NCI-H748 (cell line): ENCODE measurements at regions not wholly inside any gene's neighbourhood (a gene's known extent, or its start where the extent isn't known, plus 50 kb on each side); places are given as distances from the start of the nearest gene placed in this dataset.

Source experiments
- DNase-seq: peaks from one replicate; lab custom pipeline; 2025; ENCODE audit not compliant: unreplicated experiment; lab: John Stamatoyannopoulos, UW

DNA sequence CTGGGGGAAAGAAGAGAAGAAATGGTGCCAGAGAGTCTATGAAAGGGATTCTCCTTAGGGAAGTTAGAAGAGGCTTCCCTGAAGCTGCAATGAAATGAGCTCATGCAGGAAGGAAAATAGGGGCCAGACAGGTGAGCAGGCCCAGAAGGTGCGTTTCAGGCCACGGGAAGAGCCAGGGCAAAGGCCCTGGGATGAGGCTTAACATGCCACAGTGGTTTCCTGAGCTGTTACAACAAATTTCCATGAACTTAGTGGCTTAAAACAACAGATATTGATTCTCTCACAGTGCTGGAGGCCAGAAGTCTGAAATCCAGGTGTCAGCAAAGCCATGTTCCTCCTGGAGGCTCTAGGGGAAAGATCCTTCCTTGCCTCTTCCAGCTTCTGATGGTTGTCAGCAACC is 167.9 kb downstream of the TFAP2C start:
- no peak for DNase-seq

DNA sequence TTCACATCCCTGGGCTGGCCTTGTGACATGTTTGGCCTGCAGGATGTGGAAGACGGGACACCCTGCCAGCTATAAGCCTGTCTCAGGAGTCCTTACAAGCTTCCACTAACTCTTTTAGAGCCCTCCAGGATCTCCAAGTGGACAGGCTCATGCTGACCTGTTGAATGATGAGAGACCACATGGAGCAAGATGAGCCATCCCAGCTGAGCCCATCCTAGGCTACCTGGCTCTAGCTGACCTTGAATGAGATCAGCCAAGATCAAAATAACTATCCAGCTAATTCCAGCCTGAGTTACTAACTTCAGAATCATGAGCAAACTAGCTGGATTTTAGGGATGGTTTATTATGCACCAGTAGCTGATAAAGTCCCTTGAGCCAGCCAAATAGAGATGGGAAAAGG is 169.5 kb downstream of the TFAP2C start:
- no peak for DNase-seq

DNA sequence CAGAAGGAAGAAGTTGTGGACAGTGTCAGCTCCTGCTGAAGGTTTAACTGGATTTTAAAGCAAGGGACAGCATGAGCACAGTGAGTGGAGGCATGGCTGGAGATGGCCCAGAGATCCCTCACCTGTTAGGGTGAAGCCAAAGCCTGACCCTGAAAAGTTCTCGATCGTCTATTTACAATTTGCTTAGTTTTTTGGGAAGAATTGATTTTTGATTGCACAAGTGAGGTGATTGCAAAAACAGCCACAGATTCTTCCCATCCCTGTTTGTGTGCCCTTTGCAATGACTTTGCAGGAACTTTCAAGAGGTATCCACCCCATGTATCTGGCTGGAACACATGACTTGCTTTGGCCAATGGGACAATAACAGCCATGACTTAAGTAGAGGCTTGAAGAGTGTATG is 170.1 kb downstream of the TFAP2C start:
- DNase-seq, result no peak

DNA sequence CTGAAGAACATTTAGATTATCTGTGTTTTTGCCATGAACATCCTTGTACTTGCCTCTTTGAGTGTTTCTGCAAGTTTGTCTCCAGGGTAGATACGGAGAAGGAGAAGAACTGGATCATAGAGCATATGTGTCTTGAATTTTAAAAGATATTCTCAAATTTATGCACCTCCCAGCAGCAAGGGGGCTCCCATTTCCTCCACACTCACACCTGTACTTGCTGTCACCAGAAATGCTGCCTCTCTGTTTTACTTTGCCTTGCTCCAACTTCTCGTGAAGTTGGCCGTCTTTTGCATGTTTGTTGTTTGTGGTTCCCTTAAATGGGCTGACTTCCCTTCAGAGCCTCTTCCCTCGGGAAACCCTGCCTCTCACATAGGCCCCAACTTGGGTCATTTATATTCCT is 171.0 kb downstream of the TFAP2C start:
- DNase-seq, result no peak

DNA sequence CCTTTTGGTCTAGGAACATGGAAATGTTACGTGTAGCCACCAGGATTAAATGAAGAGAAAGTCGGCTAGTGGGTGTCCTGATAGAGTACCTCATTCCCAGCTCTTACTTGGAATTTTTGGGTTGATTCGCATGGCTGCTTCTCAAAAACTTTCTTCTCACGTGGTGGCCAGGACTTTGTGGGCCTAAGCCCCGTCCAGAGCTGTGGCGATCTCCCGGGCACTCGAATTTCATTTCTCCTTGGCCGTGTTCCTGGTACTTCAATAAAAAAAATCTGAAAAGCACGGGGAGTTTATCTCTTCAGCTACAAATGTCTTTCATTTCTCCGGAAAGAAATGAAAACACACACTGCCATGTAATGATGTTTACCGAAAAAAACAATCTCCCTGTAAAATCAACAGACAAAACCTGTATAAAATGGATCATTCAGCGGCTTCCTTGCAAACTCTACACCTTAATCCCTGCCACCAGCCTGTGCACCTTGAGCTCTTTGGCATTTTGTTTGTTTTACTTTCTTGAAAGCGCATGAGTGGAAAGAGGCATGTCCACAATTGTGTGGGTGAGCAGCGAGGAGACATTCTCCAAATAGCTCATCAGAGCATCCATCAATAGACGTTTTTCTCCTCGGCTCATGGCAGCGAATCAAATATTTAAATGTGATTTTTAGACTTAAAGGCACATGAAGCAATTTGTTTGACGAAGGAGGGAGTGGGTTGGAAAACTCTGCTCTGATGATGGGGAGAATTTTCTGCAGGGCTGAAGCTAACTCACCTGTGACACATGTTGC is 173.1 kb downstream of the TFAP2C start:
- DNase-seq, result no peak

DNA sequence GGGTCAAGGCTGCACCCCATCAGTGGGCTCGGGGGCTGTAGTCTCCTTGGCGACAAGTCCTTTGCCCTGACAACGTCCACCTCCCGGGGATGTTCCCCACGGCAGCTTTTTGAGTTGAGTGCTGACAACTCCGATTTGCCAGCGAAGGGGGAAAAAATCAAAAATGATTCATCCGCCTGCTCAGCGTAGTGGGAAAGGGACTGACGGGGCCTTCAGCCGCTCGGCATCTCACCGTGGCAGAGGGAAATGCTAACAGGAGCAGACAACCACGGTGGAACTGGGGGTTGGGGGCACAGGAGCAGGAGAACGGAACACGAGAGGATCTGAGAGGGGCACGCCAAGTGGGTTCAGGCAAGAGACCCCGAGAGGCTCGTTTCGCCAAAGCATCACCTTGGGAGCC is 173.7 kb downstream of the TFAP2C start:
- DNase-seq, result no peak

DNA sequence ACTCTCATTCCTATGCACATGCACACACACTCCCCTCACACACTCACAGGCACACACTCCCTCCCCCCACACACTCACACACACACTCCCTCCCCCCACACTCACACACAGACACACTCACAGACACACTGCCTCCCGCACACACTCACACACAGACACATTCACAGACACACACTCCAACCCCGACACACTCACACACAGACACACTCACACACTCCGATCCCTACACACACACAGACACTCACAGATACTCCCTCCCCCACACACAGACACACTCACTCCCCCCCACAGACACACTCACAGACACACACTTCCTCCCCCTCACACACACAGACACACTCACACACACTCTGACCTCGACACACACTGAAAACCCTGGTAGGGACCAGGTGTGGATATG is 176.2 kb downstream of the TFAP2C start:
- DNase-seq, result no peak

DNA sequence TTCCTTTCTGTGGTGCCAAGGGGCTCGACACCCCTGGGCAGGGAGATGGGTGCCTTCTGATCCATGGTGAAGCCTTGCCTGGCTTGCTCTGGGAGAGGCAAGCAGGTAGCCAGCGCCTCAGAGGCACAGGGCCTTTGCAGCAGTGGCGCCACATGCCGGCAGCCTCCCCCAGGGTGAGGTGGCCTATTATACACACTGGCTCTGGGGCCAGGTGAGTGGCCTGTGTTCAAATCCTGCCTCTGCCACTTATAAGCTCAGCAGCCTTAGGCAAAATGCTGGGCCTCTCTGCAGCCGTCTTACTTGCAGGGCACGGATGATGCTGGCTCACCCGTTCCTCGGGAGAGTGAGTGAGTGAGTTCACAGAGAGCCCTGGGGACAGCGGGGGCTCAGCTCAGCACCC is 176.9 kb downstream of the TFAP2C start:
- no peak for DNase-seq

DNA sequence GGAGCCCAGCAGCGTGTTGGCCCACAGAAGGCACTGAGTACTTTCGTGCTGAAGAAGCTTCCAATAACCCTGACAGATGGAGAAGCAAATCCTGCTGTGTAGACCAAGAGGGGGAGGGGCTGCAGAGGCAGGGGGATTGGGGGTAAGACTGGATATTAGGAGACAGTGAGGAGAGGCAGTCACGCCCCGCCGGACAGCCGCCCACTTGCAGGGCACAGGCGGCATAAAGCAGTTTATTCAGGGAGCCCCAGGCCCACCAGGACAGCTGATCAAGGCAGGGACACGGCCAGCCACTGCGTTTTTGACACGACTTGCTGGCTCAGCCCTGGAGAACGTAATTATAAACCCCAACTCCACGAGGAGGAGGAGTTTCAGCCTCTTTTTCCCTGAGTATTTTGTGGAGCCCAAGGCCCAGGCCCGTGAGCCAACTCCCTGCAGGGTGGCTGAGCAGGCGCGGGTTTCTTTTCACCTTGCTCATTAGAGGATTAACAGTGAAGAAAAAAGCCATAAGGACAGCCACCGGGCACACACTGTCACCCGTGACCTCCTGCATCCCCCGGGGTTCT is 177.9 kb downstream of the TFAP2C start:
- no peak for DNase-seq

DNA sequence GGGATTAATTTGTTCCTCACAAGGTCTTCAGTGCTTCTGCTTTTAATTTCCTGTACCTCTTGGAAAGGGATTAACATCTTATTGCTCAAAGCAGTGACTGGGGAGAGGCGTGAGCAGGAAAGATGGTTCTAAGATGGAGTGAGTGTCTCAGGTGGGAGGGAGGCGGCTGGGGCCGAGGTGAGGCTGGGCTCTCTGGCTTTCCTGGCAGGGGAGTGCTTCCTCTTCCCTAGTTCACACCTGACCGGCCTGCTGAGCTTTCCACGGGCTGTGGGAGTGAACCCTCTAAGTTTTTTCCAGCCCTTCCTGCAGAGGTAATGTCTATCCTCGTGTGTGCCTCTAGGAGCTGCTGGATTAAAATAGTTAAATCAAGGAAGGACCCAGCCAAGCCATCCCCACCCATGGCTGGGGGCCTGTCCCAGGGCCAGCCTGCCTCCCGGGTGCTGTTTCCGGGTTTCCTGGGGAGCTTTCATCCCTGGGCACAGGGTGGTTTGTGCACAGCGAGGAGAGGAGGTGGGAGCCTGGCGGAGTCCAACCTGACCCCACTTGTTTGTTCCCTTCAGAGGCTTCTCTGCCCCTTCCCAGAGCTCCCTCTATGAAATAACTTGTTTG is 179.1 kb downstream of the TFAP2C start:
- no peak for DNase-seq

DNA sequence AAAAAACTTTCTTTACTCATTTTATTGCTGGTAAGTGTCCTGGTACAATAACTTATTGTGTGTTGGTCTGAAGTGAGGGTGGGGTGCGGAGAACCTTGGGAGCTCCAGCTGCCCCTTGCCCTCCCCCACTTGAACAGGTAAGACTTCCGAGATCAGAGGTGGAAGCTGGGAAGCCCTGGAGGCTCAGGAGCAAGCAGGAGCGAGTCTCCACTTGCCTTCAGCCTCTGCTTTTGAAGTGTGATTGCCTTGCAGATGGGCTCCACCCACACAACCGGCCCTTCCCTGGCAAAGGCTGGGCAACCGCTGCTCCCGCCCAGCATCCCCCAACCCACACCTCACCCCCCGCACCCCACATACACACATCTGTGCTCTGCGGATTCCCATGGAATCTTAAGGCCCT is 179.6 kb downstream of the TFAP2C start:
- DNase-seq, result no peak

DNA sequence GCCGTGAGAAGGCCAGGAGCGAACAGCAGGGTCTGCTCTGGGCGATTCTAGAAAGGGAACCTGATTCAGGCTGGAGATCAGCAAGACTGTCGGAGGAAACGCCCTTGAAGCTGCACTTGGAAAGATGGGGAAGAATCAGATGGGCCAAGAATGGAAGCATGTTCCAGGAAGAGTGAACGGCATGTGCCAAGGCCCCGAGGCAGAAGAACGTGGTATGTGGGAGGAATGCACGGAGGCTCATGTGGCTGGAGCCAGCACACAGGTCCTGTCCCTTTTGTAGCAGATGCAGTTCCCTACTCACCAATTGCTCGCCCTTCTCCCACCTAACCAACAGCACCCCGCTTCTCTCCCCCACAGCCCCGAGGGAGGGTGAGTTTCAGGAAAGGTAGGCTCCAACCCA is 180.6 kb downstream of the TFAP2C start:
- DNase-seq, result no peak

DNA sequence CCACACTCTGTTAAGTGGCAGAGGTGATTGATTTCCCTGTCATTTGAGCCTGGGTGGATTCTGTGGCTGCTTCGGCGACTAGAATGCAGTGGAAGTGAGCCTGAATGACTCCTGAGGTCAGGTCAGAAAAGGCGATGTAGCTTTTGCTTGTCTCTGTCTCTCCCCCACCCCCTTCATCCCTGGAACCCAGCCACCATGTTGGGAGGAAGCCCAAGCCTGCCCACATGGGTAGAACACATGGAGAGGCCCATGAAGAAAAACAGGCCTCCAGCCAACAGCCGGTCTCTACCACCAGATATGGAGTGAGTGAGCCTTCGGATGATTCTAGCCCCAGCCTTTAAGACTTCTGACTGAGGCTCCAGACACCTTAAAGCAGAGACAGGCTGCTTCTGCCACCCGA is 181.0 kb downstream of the TFAP2C start:
- DNase-seq, result no peak

DNA sequence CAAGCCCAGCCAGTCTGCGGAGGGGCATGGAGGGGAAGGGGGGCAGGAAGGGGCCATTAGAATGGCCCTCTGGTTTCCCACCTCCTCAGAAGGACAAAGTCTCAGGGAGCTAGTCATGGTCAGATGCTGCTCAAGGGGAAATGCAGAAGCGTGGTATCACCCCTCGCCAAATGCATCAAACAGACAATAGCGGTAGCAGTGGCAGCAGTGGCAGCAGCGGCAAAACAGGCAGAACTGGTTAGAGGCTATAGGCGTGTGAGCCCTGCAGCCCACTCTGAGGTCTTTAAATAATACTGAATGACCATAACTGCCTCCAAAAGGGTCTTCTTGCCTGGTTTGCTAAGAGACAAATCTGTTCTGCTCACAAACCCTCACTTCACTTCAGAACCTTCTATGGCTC is 186.7 kb downstream of the TFAP2C start:
- DNase-seq, result no peak

DNA sequence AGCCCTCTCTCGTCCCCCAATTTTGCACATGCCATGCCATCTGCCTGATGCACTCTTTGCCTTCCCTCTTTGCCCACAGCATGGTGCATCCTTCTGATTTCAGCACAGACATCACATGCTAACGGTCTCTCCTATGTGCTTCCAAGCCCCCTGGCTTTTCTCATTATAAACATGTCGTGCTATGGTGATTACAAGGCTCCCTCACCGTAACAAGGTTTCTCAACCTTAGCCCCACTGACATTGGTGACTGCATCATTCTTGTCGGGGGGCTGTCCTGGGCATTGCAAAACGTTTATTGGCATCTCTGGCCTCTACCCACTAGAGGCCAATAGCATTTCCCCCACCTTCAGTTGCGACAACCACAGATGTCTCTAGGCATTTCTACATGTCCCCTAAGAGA is 187.2 kb downstream of the TFAP2C start:
- no peak for DNase-seq

DNA sequence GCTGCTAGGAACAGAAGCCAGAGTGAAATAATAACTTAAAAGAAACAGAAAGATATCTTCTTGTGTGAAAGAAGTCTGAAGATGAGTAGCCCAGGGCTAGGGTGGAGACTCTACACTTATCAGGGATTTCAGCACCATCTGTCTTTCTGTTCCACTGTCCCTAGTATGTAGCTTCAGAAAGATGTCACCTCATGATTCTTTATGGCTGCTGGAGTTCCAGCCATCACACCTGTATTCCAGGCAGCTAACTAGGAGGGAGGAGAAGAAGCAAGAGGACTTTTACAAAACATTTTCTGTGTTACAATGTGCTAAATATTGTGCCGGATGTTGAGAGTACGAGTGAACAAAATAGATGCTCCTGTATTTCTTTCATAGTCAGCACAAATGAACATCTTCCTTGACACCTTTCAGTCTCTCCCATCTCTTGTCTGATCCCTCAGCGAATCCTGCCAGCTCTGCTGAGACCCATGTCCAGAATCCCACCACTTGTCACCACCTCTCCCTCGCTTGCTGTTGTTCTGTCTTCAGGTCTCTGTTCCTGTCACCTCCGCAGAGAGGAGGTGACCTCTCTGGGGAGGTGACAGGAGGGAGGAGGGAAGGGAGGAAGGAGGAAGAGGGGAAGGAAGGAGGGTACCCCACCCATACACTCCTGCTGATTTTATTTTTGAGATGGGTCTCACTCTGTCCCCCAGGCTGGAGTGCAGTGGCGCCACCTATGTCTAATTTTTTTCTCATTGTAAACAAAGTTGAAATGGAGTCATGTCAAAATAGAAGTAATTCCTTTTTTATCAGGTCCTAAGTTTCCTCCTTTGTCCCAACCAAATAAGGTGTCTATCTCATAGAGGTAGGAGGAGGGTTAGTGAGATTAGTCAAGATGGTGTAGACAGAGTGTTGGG is 188.9 kb downstream of the TFAP2C start:
- no peak for DNase-seq

DNA sequence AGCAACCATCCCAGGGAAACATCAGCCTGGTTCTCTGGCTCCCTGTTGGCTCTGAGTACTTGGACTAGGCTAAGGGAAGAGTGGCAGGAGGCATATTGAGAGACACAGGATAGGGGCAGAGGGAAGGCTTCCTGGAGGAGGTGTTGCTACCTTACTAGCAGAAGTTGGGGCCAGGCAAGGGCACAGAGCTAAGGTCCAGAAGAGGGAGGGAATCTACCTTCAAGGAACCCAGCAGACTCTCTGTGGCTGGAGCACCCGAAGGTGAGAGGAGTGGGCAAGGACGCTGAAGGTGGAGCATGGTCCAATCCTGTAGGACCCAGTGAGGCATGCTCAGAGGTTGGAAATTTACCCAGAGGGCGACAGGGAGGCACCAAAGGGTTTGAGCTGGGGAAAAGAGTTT is 191.9 kb downstream of the TFAP2C start:
- DNase-seq, result no peak

DNA sequence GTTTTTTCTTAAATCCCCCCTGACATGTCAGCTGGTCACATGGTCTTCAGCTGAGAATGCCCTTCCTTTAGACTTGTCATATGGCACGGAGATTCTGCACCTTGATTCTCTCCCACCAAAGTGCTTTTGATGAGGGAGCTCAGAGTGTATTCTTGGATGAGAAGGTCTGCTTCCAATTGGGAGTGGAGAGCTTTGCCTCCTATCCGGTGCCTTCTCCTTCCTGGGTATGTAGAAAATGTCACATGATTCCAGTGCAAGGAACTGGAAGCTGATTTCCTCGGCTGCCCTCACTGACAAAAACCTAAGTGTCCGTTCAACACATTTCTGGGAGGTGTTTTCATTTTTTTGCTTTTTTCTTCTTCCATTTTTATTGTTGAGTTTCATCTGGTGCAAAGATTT is 197.2 kb downstream of the TFAP2C start:
- DNase-seq, result no peak

DNA sequence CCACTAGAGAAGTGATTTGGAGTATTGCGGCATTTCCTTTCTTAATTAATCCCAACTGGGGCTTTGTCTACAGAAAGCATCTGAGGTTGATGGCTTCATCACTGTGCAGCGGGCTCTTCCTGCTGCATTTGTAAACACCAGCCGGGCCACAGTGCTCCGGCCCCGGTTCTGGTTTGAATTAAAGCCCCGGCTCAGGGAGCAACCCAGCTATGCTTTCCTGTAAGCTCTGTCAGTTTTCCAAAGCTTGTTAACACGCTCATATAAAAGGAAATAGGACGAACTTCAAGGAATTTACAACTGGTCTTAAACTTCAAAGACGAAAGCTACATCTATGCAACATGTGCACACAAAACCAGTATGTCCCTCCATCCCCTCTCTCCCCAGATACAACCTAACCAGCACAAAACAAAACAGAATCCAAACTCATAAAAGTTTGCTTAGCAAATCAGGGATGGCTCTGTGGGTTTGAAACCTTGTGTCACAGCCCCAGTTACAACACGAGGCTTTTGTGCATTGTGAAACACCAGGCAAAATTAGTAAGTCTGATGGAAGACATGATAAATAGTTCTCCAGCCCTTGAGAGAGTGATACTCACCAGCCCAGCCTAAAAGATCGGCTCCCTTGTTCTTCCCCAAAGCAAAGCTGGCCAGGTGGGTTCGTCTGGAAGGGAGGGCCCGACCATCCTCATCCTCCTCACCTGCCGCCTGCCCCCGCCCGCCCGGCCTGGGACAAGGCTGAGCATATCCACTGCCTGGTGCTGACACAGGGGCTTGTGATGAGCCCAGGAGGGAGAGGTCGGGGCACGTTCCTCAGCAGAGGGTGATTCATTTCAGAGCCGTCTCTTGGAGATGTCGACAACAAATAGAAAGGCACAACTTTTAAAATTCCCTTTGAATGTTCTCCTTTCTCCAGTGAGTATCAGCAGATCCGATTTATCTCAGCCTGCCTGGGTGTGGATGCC is 197.9 kb downstream of the TFAP2C start:
- DNase-seq, result no peak

DNA sequence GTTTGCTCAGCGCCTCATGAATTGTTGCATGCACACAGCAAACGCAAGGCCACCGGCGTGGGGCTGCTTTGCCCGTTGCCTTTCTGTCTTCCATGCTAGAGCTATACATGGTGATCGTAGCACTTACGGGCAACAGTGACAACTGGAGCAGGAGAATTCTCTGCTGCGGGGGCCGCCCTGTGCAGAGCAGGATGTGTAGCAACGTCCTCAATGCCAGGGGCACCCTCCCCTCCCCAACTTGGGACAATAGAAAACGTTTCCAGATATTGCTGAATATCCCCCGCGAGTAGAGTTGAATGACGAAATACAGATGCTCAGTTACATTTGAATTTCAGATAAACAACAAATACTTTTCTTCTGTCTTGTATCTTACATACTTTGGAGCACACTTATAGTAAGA is 198.7 kb downstream of the TFAP2C start:
- DNase-seq, result no peak

DNA sequence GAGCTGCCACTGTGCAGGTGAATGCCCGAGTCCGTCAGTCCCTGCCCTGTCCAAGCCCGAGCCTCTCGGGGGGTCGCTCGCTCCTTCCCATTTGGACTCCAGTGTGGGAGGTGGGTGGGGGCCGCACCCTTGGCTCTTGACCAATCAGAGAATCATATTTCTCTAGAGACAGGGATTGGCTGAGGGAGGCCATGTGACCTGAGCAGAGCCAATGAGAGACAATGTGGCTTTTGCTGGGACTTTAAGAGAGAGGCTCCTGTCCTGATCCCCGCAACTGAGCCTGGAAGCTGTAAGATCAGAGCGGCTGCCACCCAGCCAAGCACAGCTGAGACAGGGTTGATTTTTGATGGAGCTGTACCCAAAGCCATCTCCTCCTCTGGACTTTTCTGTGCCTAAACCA is 199.3 kb downstream of the TFAP2C start:
- no peak for DNase-seq
